HepG2 (cell line): ENCODE measurements at regions not wholly inside any gene's neighbourhood (a gene's known extent, or its start where the extent isn't known, plus 50 kb on each side); places are given as distances from the start of the nearest gene placed in this dataset.

Source experiments
- ATAC-seq: fragments of 200-7000 bp; cut with Tn5 transposase; 3 replicates; pipeline ENCODE4 v1.9.1; 2020; ENCODE audit warnings: mild to moderate bottlenecking, moderate library complexity
- BruUV-seq: library from RNA; stranded (reverse); fragments of 400-500 nt; replicated peaks from 2 replicates; lab custom pipeline; 2021; lab: Mats Ljungman, UMichigan
- CTCF ChIA-PET: fragments of 300-600 bp; formaldehyde crosslinking; extraction: SDS; loops from one replicate; lab custom pipeline; 2021; ENCODE audit warnings: low total read pairs, inconsistent platforms, low intra/inter-chr PET ratio; lab: Yijun Ruan, JAX
- POLR2A ChIA-PET: fragments of 350-600 bp; sonication (Branson Sonifier 250); formaldehyde crosslinking; loops from one replicate; lab custom pipeline; 2020; ENCODE audit warnings: antibody characterized with exemption, inconsistent platforms; lab: Yijun Ruan, JAX
- DNase-seq: peaks from one replicate; pipeline ENCODE4 v3.0.0-alpha.2; 2015; ENCODE audit warnings: low spot score
- FAIRE-seq: peaks from 3 replicates; lab custom pipeline; 2011; peaks lifted over from hg19 to GRCh38; lab: Jason Lieb, UNC
- H2AFZ ChIP-seq: one replicate; pipeline ENCODE4 v1.6.1; 2011; ENCODE audit warnings: low read length, inconsistent platforms
- H3K27ac ChIP-seq: fragments of 300-600 bp; 3 replicates; pipeline ENCODE4 v1.8.0; 2011; ENCODE audit warnings: mixed run types, mild to moderate bottlenecking, mixed read lengths, low read length, inconsistent platforms; ENCODE audit not compliant: insufficient read depth; ENCODE audit errors: extremely low read length
- H3K27me3 ChIP-seq, 2 experiments: fragments of 200-600 bp in 1 of 2; 2 replicates in 1 of 2; 3 replicates in 1 of 2; pipeline versions ENCODE4 v1.6.0 to v1.8.0; 2011; ENCODE audit warnings: low read length in 2 of 2, mild to moderate bottlenecking in 2 of 2, moderate library complexity in 2 of 2, inconsistent platforms in 1 of 2; ENCODE audit not compliant: insufficient read depth in 2 of 2, control insufficient read depth in 1 of 2
- H3K36me3 ChIP-seq, 2 experiments: fragments of 200-600 bp in 1 of 2; replicated peaks in 1 of 2; 2 replicates in 1 of 2; 3 replicates in 1 of 2; pipeline versions ENCODE4 v1.5.1 to v1.8.0; 2011; ENCODE audit warnings: low read length in 2 of 2, inconsistent platforms in 1 of 2; ENCODE audit not compliant: insufficient read depth in 2 of 2, control insufficient read depth in 1 of 2
- H3K4me1 ChIP-seq: 2 replicates; pipeline ENCODE4 v1.5.1; 2012; ENCODE audit warnings: low read length, inconsistent platforms; ENCODE audit not compliant: insufficient read depth
- H3K4me2 ChIP-seq: 2 replicates; pipeline ENCODE4 v1.6.0; 2011; ENCODE audit warnings: low read depth, low read length, inconsistent platforms
- H3K4me3 ChIP-seq, 3 experiments: fragments of 200-600 bp in 1 of 3; sonication (generic), shearing (Covaris generic) in 1 of 3; replicated peaks in 1 of 3; 2 replicates each; pipeline ENCODE4 v1.5.1; 2011 to 2016; ENCODE audit warnings: low read length in 3 of 3, inconsistent platforms in 2 of 3, low read depth in 2 of 3, mild to moderate bottlenecking in 2 of 3, control low read depth in 1 of 3, mixed read lengths in 1 of 3; ENCODE audit not compliant: insufficient read depth in 1 of 3
- H3K79me2 ChIP-seq: one replicate; pipeline ENCODE4 v1.6.1; 2011; ENCODE audit warnings: low read length, inconsistent platforms; ENCODE audit not compliant: insufficient read depth
- H3K9ac ChIP-seq: 2 replicates; pipeline ENCODE4 v1.6.0; 2011; ENCODE audit warnings: mild to moderate bottlenecking, low read depth, low read length, inconsistent platforms; ENCODE audit not compliant: insufficient read depth
- H3K9me3 ChIP-seq: 2 replicates; pipeline ENCODE4 v1.5.1; 2012; ENCODE audit warnings: mild to moderate bottlenecking, low read length
- H4K20me1 ChIP-seq: 2 replicates; pipeline ENCODE4 v1.6.0; 2011; ENCODE audit warnings: inconsistent platforms, mild to moderate bottlenecking, low read length, moderate library complexity; ENCODE audit not compliant: insufficient read depth
- AKAP8 ChIP-seq: sonication (generic); formaldehyde crosslinking; IDR thresholded peaks from 2 replicates; pipeline ENCODE4 v1.5.1; 2020; ENCODE audit warnings: mild to moderate bottlenecking, missing genetic modification reagents
- AKNA ChIP-seq: sonication (generic); formaldehyde crosslinking; IDR thresholded peaks from 2 replicates; pipeline ENCODE4 v1.4.0; 2020; ENCODE audit warnings: missing genetic modification reagents, borderline replicate concordance
- EHMT2 ChIP-seq: fragments of 200-600 bp; sonication (generic); IDR thresholded peaks from 2 replicates; pipeline ENCODE4 v1.7.0; 2017; ENCODE audit warnings: antibody characterized with exemption, low read depth, low read length, borderline replicate concordance
- FOXM1 ChIP-seq: sonication (generic); formaldehyde crosslinking; IDR thresholded peaks from 2 replicates; pipeline ENCODE4 v1.5.0; 2020; ENCODE audit warnings: missing genetic modification reagents
- HDAC2 ChIP-seq: sonication (generic); formaldehyde crosslinking; IDR thresholded peaks from 2 replicates; pipeline ENCODE4 v1.4.0; 2020; ENCODE audit warnings: missing genetic modification reagents
- JDP2 ChIP-seq: sonication (generic); formaldehyde crosslinking; IDR thresholded peaks from 2 replicates; pipeline ENCODE4 v1.8.1; 2022; ENCODE audit warnings: missing genetic modification reagents, borderline replicate concordance
- PATZ1 ChIP-seq: sonication (generic); formaldehyde crosslinking; IDR thresholded peaks from 2 replicates; pipeline ENCODE4 v1.4.0; 2020; ENCODE audit warnings: missing genetic modification reagents
- TCF12 ChIP-seq, 2 experiments: fragments of 450-650 bp in 1 of 2; sonication (generic) in 1 of 2; formaldehyde crosslinking in 1 of 2; IDR thresholded peaks; 2 replicates each; pipeline versions ENCODE4 v1.6.1 to v1.8.0; 2017 to 2022; ENCODE audit warnings: antibody characterized with exemption in 1 of 2, mild to moderate bottlenecking in 1 of 2, missing genetic modification reagents in 1 of 2, moderate library complexity in 1 of 2
- YY1 ChIP-seq: IDR thresholded peaks from 2 replicates; pipeline ENCODE4 v1.6.1; 2011; ENCODE audit warnings: low read length, low read depth, moderate library complexity, mild to moderate bottlenecking; ENCODE audit not compliant: insufficient read depth, insufficient replicate concordance
- ZBTB38 ChIP-seq: sonication (generic); formaldehyde crosslinking; IDR thresholded peaks from 2 replicates; pipeline ENCODE4 v1.5.1; 2020; ENCODE audit warnings: mild to moderate bottlenecking, missing genetic modification reagents
- ZBTB4 ChIP-seq: sonication (generic); formaldehyde crosslinking; IDR thresholded peaks from 2 replicates; pipeline ENCODE4 v1.4.0; 2020; ENCODE audit warnings: missing genetic modification reagents, mild to moderate bottlenecking, borderline replicate concordance
- ZMYM4 ChIP-seq: sonication (generic); formaldehyde crosslinking; IDR thresholded peaks from 2 replicates; pipeline ENCODE4 v1.8.1; 2023; ENCODE audit warnings: mild to moderate bottlenecking, missing genetic modification reagents
- ZNF430 ChIP-seq: sonication (generic); formaldehyde crosslinking; IDR thresholded peaks from 2 replicates; pipeline ENCODE4 v1.9.0; 2021; ENCODE audit warnings: mild to moderate bottlenecking, missing genetic modification reagents
- ZNF451 ChIP-seq: sonication (generic); formaldehyde crosslinking; IDR thresholded peaks from 2 replicates; pipeline ENCODE4 v1.5.0; 2020; ENCODE audit warnings: mild to moderate bottlenecking, missing genetic modification reagents
- ZNF749 ChIP-seq: sonication (generic); formaldehyde crosslinking; IDR thresholded peaks from 2 replicates; pipeline ENCODE4 v1.8.0; 2022; ENCODE audit warnings: mild to moderate bottlenecking, missing genetic modification reagents, moderate library complexity, borderline replicate concordance
- WGBS: methylation state at CpG from one replicate; pipeline ENCODE4 v1.1.6; 2017; ENCODE audit warnings: low lambda C conversion rate; 5-methylcytosine and 5-hydroxymethylcytosine counted together
- in situ Hi-C: cut with HindIII; loops from 2 replicates; pipeline ENCODE4 v1.10.0; 2017; ENCODE audit warnings: low pct_unique_long_range_greater_than_20kb; ENCODE audit not compliant: extremely low pct_ligation_motif_present
- intact Hi-C: fragments of 100-400 bp; cut with micrococcal nuclease; formaldehyde crosslinking; loops from one replicate; pipeline ENCODE4 v1.10.0; 2022; ENCODE audit not compliant: unreplicated experiment

- FAIRE-seq = no peak
- Histone ChIP-seq H3K4me3 (no peak overlapping the region), H3K27ac (no peak overlapping the region), H4K20me1 (no peaks in the 10 kb centered on the region), H3K79me2 (no peaks in the 10 kb centered on the region), H3K4me1 (no peaks in the 10 kb centered on the region), H3K36me3 (no peaks in the 10 kb centered on the region), H3K9ac (no peak overlapping the region), H3K9me3 (peaks cover 54% of the 10 kb centered on the region), H3K4me2 (no peak overlapping the region), H2AFZ (no peak overlapping the region), H3K27me3 (no peaks in the 10 kb centered on the region)
- CTCF ChIA-PET = no interaction called here
- in situ Hi-C loops (no loop called here), intact Hi-C loops (no loop called here)
- WGBS = 6% methylated on average over 1 of the region's 1 CpG
- no peak for DNase-seq
- no TSS peak for BruUV-seq
- ATAC-seq = no peak
- POLR2A ChIA-PET = no interaction called here
- TF ChIP-seq ZNF749 (CRISPR knock-in tag) = no peak
- TF ChIP-seq ZBTB38 (CRISPR knock-in tag) = no peak
- TF ChIP-seq JDP2 (CRISPR knock-in tag) = no peak
- no peak for TF ChIP-seq AKAP8 (CRISPR knock-in tag)
- TF ChIP-seq TCF12 (IDR thresholded peaks at IDR 0.05) = no peak
- no peak for TF ChIP-seq TCF12 (CRISPR knock-in tag; IDR thresholded peaks at IDR 0.05)
- TF ChIP-seq ZNF430 (CRISPR knock-in tag) = no peak
- no peak for TF ChIP-seq EHMT2
- no peak for TF ChIP-seq PATZ1 (CRISPR knock-in tag)
- no peak for TF ChIP-seq HDAC2
- TF ChIP-seq ZNF451 (CRISPR knock-in tag) = no peak
- TF ChIP-seq AKNA (CRISPR knock-in tag) = no peak
- no peak for TF ChIP-seq ZMYM4 (CRISPR knock-in tag)
- no peak for TF ChIP-seq FOXM1 (CRISPR knock-in tag)
- TF ChIP-seq YY1 = no peak
- TF ChIP-seq ZBTB4 (CRISPR knock-in tag) = no peak
Observed at GRCh38 chr2:52238782-52239181, 1206.8 kb upstream of the NRXN1 start.
